ENCODE measurements at regions not wholly inside any gene's neighbourhood (a gene's known extent, or its start where the extent isn't known, plus 50 kb on each side); places are given as distances from the start of the nearest gene placed in this dataset.

DNA sequence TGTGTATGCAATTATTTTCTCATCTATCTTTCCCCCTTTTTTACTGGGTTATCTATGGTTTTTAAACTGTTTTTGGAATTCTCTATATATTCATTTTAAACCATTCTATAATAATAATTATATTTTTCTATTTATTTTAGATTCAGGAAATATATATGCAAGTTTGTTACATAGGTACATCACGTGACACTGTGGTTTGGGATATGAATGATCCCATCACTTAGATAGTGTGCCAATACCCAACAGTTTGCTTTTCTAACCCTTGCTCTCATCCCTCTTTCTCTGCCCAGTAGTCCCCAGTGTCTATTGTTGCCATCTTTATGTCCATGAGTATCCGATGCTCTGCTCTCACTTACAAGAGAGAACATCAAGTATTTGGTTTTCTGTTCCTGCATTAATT lies 65.8 kb upstream of the SPHKAP start:
- TF ChIP-seq, protein P1, sequence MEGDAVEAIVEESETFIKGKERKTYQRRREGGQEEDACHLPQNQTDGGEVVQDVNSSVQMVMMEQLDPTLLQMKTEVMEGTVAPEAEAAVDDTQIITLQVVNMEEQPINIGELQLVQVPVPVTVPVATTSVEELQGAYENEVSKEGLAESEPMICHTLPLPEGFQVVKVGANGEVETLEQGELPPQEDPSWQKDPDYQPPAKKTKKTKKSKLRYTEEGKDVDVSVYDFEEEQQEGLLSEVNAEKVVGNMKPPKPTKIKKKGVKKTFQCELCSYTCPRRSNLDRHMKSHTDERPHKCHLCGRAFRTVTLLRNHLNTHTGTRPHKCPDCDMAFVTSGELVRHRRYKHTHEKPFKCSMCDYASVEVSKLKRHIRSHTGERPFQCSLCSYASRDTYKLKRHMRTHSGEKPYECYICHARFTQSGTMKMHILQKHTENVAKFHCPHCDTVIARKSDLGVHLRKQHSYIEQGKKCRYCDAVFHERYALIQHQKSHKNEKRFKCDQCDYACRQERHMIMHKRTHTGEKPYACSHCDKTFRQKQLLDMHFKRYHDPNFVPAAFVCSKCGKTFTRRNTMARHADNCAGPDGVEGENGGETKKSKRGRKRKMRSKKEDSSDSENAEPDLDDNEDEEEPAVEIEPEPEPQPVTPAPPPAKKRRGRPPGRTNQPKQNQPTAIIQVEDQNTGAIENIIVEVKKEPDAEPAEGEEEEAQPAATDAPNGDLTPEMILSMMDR (IDR thresholded peaks at IDR 0.05) = no peak
- no peak for TF ChIP-seq POLR2A (IDR thresholded peaks at IDR 0.05)

All from thyroid gland (tissue), 4 donors.